ENCODE measurements at regions not wholly inside any gene's neighbourhood (a gene's known extent, or its start where the extent isn't known, plus 50 kb on each side); places are given as distances from the start of the nearest gene placed in this dataset.
A peak's percentile ranks its signal among the peaks of the same experiment; 100 is the strongest.

DNA sequence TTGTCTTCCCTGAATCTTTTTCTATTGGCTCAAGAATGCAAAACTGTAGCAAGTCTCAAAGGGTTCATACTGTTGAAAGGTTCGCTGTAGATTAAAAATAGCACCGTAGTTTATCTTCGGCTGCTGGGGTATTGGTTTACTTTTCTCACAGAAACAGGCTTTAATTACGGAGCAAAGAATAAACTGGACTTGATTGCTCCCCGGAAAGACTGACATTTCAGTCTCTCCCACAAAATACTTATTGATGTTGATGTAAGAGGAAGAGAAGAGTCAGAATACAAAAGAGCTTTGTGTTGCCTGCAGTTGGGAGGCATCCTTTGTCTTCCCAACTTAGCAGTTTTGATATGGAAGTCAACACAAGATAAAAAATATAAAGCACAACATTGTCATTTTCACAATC, 183.9 kb upstream of the DMAC1 start:
- whole genome bisulfite sequencing (ENCODE audit: insufficient coverage) = 100% methylated on average over 1 of the region's 5 CpGs
- Mint-ChIP-seq H3K36me3 (no peaks in the 10 kb centered on the region), H3K4me3 (peak overlapping the region in 1 of 3 donors; percentile 61), H3K27ac (peak overlapping the region in 1 of 2 donors; percentile 42), H3K9me3 (no peaks in the 10 kb centered on the region), H3K4me1 (peaks cover 39 to 42% (median 40%) of the 10 kb centered on the region in 3 donors), H3K27me3 (no peaks in the 10 kb centered on the region)
- no peaks in the 10 kb centered on the region for H3K9me3 ChIP-seq
- peaks cover 5 to 8% of the 10 kb centered on the region in 2 experiments for H3K4me1 ChIP-seq (ENCODE audit: control insufficient read depth in 1 of 2, extremely low read depth in 1 of 2, insufficient read depth in 2 of 2, low read length in 2 of 2)
- POLR2A ChIA-PET = interaction anchor here in 1 of 2 donors (0.6 kb wide), 1 partner anchor 23 kb away, joined by 3 read pairs; no protein-coding TSS in a partner anchor
- H3K4me3 ChIP-seq (ENCODE audit: control insufficient read depth in 1 of 2, extremely low read depth in 1 of 2, low read length in 1 of 2) = no peak overlapping the region
- H3K27ac ChIP-seq (ENCODE audit: low read length) = no peak overlapping the region
- ATAC-seq (replicated peaks in 1 of 4) (no peak), DNase-seq (no peak)
- H3K27me3 ChIP-seq (replicated peaks in 1 of 2; ENCODE audit: control insufficient read depth in 2 of 2, extremely low read depth in 1 of 2, insufficient read depth in 2 of 2, low read length in 1 of 2) = no peaks in the 10 kb centered on the region
- no peaks in the 10 kb centered on the region for H3K36me3 ChIP-seq (ENCODE audit: control insufficient read depth in 2 of 2, extremely low read depth in 1 of 2, insufficient read depth in 1 of 2, low read length in 1 of 2)
- CTCF ChIA-PET = interaction anchor here (0.6 to 1.1 kb wide), 2 partner anchors 55 to 557 kb away, joined by 3 read pairs; no protein-coding TSS in a partner anchor

DNA sequence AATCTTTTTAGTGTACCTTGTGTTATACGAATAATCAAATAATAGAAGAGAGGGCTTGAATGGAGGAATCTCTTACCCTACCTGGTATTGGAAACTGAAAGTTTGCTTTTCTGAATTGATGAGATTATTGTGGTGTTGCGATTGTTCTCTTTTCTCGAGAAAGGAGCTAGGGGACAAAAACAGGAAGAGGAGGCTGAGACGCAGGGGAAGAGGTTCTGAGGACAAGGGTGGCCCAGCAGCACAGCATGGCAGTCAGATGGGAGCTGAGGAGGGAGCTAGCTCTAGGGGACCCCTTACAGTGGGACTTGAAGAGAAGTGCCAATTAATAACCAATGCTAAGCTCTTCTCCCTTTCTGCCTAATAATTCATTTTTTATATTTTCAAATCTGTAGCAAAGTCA, 183.3 kb upstream of the DMAC1 start:
- ChIA-PET CTCF (interaction anchor here in 1 of 2 donors (1.1 kb wide), 1 partner anchor 54 kb away, joined by 3 read pairs; no protein-coding TSS in a partner anchor), POLR2A (interaction anchor here in 1 of 2 donors (0.6 kb wide), 1 partner anchor 24 kb away, joined by 3 read pairs; no protein-coding TSS in a partner anchor)
- Mint-ChIP-seq H3K27me3 (no peaks in the 10 kb centered on the region), H3K4me1 (peaks cover 44 to 48% (median 46%) of the 10 kb centered on the region in 3 donors), H3K9me3 (no peaks in the 10 kb centered on the region), H3K4me3 (peak overlapping the region in 1 of 3 donors; percentile 61), H3K36me3 (no peaks in the 10 kb centered on the region), H3K27ac (peak overlapping the region; percentile 42 to 60)
- ATAC-seq (replicated peaks in 1 of 4) (peak in 3 of 4 experiments; percentile 46 to 72 (median 60)), DNase-seq (peak in 7 of 35 experiments; percentile 2 to 18 (median 10))
- Histone ChIP-seq H3K27me3 (replicated peaks in 1 of 2; ENCODE audit: control insufficient read depth in 2 of 2, extremely low read depth in 1 of 2, insufficient read depth in 2 of 2, low read length in 1 of 2) (no peaks in the 10 kb centered on the region), H3K4me1 (ENCODE audit: control insufficient read depth in 1 of 2, extremely low read depth in 1 of 2, insufficient read depth in 2 of 2, low read length in 2 of 2) (peaks cover 11 to 12% of the 10 kb centered on the region in 2 experiments), H3K4me3 (ENCODE audit: control insufficient read depth in 1 of 2, extremely low read depth in 1 of 2, low read length in 1 of 2) (no peak overlapping the region), H3K9me3 (no peaks in the 10 kb centered on the region), H3K27ac (ENCODE audit: low read length) (no peak overlapping the region), H3K36me3 (ENCODE audit: control insufficient read depth in 2 of 2, extremely low read depth in 1 of 2, insufficient read depth in 1 of 2, low read length in 1 of 2) (no peaks in the 10 kb centered on the region)
- WGBS (ENCODE audit: insufficient coverage) = 36% methylated on average over 2 of the region's 4 CpGs

DNA sequence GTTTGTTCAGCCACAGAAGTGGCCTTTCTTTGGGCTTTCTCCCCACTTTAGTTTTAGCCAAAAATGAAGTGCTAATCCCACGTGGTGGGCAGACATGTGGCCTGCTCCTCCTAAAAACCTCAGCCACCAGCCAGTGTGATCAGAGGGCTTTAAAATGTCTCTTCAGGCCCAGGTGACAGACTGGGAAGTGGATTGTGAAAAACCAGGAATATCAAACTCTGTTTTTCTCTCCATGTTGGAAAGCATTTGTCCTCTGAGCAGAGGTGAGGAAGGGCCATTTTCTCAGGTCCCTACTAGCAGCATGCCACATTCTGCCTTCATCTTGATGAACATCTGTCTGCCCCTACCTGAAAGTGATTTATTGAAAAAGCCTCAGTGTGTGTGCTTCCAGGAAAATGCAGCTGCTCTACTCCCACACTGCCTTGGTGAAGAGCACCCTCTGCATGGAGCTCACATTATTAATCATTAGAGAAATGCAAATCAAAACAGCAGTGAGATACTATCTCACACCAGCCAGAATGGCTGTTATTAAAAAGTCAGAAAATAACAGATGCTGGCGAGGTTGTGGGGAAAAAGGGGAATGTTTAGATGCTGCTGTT, 181.2 kb upstream of the DMAC1 start:
- ATAC-seq (replicated peaks in 1 of 4) = no peak
- Histone ChIP-seq H3K27ac (ENCODE audit: low read length) (no peak overlapping the region), H3K36me3 (ENCODE audit: control insufficient read depth in 2 of 2, extremely low read depth in 1 of 2, insufficient read depth in 1 of 2, low read length in 1 of 2) (no peaks in the 10 kb centered on the region), H3K27me3 (replicated peaks in 1 of 2; ENCODE audit: control insufficient read depth in 2 of 2, extremely low read depth in 1 of 2, insufficient read depth in 2 of 2, low read length in 1 of 2) (no peaks in the 10 kb centered on the region), H3K4me1 (ENCODE audit: control insufficient read depth in 1 of 2, extremely low read depth in 1 of 2, insufficient read depth in 2 of 2, low read length in 2 of 2) (peaks cover 30 to 31% of the 10 kb centered on the region in 2 experiments), H3K9me3 (no peaks in the 10 kb centered on the region), H3K4me3 (ENCODE audit: control insufficient read depth in 1 of 2, extremely low read depth in 1 of 2, low read length in 1 of 2) (no peak overlapping the region)
- WGBS (ENCODE audit: insufficient coverage) = no CpG with 5 or more reads among the region's 2 CpGs
- no peaks in the 10 kb centered on the region for H3K36me3 Mint-ChIP-seq
- POLR2A ChIA-PET = no interaction called here
- H3K27ac Mint-ChIP-seq = peak overlapping the region in 1 of 2 donors; percentile 70
- H3K4me1 Mint-ChIP-seq = peaks cover 66 to 68% (median 66%) of the 10 kb centered on the region in 3 donors
- H3K4me3 Mint-ChIP-seq = no peak overlapping the region
- CTCF ChIA-PET = no interaction called here
- H3K9me3 Mint-ChIP-seq = no peaks in the 10 kb centered on the region
- no peak for DNase-seq
- H3K27me3 Mint-ChIP-seq = no peaks in the 10 kb centered on the region

DNA sequence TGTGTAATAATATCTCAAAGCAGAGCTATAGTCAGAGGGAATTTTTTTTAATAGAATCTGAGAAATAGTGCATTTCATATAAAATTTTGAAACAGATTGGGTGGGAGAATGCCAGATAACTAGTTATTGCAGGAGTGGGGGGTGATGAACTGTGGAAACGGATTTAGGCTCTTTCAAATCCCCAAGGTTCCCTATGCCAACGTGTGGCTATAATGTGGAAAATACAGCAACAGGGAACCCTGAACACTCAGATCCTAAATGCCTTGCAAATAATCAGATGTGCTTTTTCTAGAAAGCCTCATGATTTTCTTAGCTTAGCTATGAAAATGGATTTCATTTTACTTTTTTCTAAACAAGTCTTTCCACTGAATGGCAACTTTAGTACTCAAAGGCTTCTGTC, 180.5 kb upstream of the DMAC1 start:
- Mint-ChIP-seq H3K9me3 (no peaks in the 10 kb centered on the region), H3K36me3 (no peaks in the 10 kb centered on the region), H3K4me1 (peaks cover 69 to 74% (median 71%) of the 10 kb centered on the region in 3 donors), H3K27ac (no peak overlapping the region), H3K4me3 (no peak overlapping the region), H3K27me3 (no peaks in the 10 kb centered on the region)
- Histone ChIP-seq H3K27me3 (replicated peaks in 1 of 2; ENCODE audit: control insufficient read depth in 2 of 2, extremely low read depth in 1 of 2, insufficient read depth in 2 of 2, low read length in 1 of 2) (no peaks in the 10 kb centered on the region), H3K4me3 (ENCODE audit: control insufficient read depth in 1 of 2, extremely low read depth in 1 of 2, low read length in 1 of 2) (no peak overlapping the region), H3K4me1 (ENCODE audit: control insufficient read depth in 1 of 2, extremely low read depth in 1 of 2, insufficient read depth in 2 of 2, low read length in 2 of 2) (peaks cover 37% of the 10 kb centered on the region in 2 experiments), H3K27ac (ENCODE audit: low read length) (no peak overlapping the region), H3K36me3 (ENCODE audit: control insufficient read depth in 2 of 2, extremely low read depth in 1 of 2, insufficient read depth in 1 of 2, low read length in 1 of 2) (no peaks in the 10 kb centered on the region), H3K9me3 (no peaks in the 10 kb centered on the region)
- DNase-seq (no peak), ATAC-seq (replicated peaks in 1 of 4) (no peak)
- 83% methylated on average over 1 of the region's 2 CpGs for WGBS (ENCODE audit: insufficient coverage)
- POLR2A ChIA-PET = no interaction called here
- CTCF ChIA-PET = no interaction called here

DNA sequence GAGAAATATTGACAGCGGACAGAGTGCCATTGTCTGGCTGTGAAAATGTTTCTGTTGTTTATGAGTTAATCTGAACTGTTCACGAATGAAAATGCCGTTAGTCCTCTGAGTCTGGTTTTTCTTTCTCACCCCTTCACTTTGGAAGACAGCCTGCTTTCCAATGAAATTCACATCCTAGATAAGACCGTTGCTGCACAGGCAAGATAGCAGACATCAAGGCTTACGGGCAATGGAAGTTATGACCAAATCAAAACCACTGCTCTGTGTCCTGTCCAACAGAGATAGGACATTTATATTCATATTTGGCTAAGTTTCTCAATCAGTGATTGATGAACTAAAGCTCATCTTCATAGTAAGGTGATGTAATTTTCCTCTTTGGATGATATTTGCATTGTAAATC, 180.0 kb upstream of the DMAC1 start:
- Mint-ChIP-seq H3K36me3 (no peaks in the 10 kb centered on the region), H3K9me3 (no peaks in the 10 kb centered on the region), H3K27me3 (no peaks in the 10 kb centered on the region), H3K4me1 (peaks cover 74 to 76% (median 75%) of the 10 kb centered on the region in 3 donors), H3K27ac (no peak overlapping the region), H3K4me3 (no peak overlapping the region)
- no peak overlapping the region for H3K4me3 ChIP-seq (ENCODE audit: control insufficient read depth in 1 of 2, extremely low read depth in 1 of 2, low read length in 1 of 2)
- no peak overlapping the region for H3K27ac ChIP-seq (ENCODE audit: low read length)
- H3K36me3 ChIP-seq (ENCODE audit: control insufficient read depth in 2 of 2, extremely low read depth in 1 of 2, insufficient read depth in 1 of 2, low read length in 1 of 2) = no peaks in the 10 kb centered on the region
- ChIA-PET POLR2A (no interaction called here), CTCF (interaction anchor here in 1 of 2 donors (0.6 kb wide), 1 partner anchor 136 kb away, joined by 3 read pairs; no protein-coding TSS in a partner anchor)
- no peak for ATAC-seq (replicated peaks in 1 of 4)
- no peaks in the 10 kb centered on the region for H3K27me3 ChIP-seq (replicated peaks in 1 of 2; ENCODE audit: control insufficient read depth in 2 of 2, extremely low read depth in 1 of 2, insufficient read depth in 2 of 2, low read length in 1 of 2)
- DNase-seq = no peak
- 100% methylated on average over 1 of the region's 5 CpGs for WGBS (ENCODE audit: insufficient coverage)
- H3K9me3 ChIP-seq = no peaks in the 10 kb centered on the region
- H3K4me1 ChIP-seq (ENCODE audit: control insufficient read depth in 1 of 2, extremely low read depth in 1 of 2, insufficient read depth in 2 of 2, low read length in 2 of 2) = peaks cover 42% of the 10 kb centered on the region in 2 experiments

DNA sequence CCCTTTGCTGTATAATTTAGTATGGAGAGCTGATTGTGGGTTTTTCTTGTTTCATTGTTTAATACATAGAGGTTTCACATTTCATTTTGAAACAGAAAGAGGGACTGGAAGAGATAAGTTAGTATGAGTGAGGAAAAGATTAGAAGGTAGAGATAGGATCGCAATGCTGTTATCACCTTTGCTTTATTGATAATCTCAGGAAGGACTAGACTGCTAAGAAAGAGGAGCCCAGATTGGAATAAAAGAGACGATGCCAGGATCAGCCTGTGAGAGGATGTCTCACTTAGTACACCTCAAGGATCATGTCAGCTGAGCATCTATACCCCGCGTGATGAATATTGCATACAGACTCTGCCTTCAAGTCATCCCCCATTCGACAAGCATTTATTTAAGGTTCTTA, 178.0 kb upstream of the DMAC1 start:
- no peak overlapping the region for H3K4me3 ChIP-seq (ENCODE audit: control insufficient read depth in 1 of 2, extremely low read depth in 1 of 2, low read length in 1 of 2)
- no peaks in the 10 kb centered on the region for H3K9me3 ChIP-seq
- ATAC-seq (replicated peaks in 1 of 4) (no peak), DNase-seq (no peak)
- H3K27ac ChIP-seq (ENCODE audit: low read length) = peak overlapping the region; percentile 64
- Mint-ChIP-seq H3K36me3 (no peaks in the 10 kb centered on the region), H3K27me3 (no peaks in the 10 kb centered on the region), H3K4me1 (peaks cover 67 to 79% (median 79%) of the 10 kb centered on the region in 3 donors), H3K4me3 (peak overlapping the region in 1 of 3 donors; percentile 47), H3K27ac (peak overlapping the region; percentile 12 to 36), H3K9me3 (no peaks in the 10 kb centered on the region)
- CTCF ChIA-PET = interaction anchor here in 1 of 2 donors (1.7 kb wide), 1 partner anchor 16 kb away, joined by 4 read pairs; no protein-coding TSS in a partner anchor
- H3K27me3 ChIP-seq (replicated peaks in 1 of 2; ENCODE audit: control insufficient read depth in 2 of 2, extremely low read depth in 1 of 2, insufficient read depth in 2 of 2, low read length in 1 of 2) = no peaks in the 10 kb centered on the region
- H3K4me1 ChIP-seq (ENCODE audit: control insufficient read depth in 1 of 2, extremely low read depth in 1 of 2, insufficient read depth in 2 of 2, low read length in 2 of 2) = peaks cover 39 to 53% of the 10 kb centered on the region in 2 experiments
- WGBS (ENCODE audit: insufficient coverage) = 17% methylated on average over 1 of the region's 5 CpGs
- POLR2A ChIA-PET = interaction anchor here in 1 of 2 donors (0.6 kb wide), 1 partner anchor 339 kb away, joined by 4 read pairs; no protein-coding TSS in a partner anchor
- no peaks in the 10 kb centered on the region for H3K36me3 ChIP-seq (ENCODE audit: control insufficient read depth in 2 of 2, extremely low read depth in 1 of 2, insufficient read depth in 1 of 2, low read length in 1 of 2)
